Pons (tissue), 1 donor: ENCODE measurements at regions not wholly inside any gene's neighbourhood (a gene's known extent, or its start where the extent isn't known, plus 50 kb on each side); places are given as distances from the start of the nearest gene placed in this dataset.

Source experiments
- DNase-seq: peaks from one replicate; pipeline ENCODE4 v3.0.0-alpha.2; 2016; ENCODE audit warnings: low spot score

GRCh38 chr5:54743581-54743980 is 226.0 kb downstream of the SNX18 start:
- DNase-seq: no peak

DNA sequence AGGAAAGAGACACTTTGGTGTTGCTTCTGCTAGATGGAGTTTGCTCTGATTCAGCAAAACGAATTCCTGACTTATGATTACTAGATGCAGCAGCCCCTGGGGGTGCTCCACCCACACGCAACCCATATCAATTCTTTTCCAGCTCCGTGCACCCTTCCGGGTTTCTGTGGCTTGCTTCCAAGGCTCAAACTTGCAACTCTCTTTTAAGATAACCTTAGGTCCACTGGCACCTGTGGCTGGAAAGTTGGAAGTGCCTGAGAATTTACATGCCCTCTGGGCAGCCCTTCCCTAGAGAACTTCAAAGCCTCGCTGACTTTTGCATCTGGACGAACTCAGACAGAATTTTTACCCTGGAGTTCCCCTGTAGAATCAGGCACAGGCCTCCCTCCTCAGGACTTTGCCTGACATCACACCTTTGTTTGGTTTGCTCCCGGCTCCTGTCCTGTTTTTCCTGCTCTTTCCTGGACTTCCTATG is 224.9 kb downstream of the SNX18 start:
- DNase-seq: no peak

- DNase-seq: peak; percentile 45
Measured at GRCh38 chr5:54741711-54742110, 224.2 kb downstream of the SNX18 start.

- DNase-seq: no peak
Measured at GRCh38 chr5:54740141-54740540, 222.6 kb downstream of the SNX18 start.

GRCh38 chr5:54739371-54739770 is 221.8 kb downstream of the SNX18 start:
- DNase-seq: no peak

DNA sequence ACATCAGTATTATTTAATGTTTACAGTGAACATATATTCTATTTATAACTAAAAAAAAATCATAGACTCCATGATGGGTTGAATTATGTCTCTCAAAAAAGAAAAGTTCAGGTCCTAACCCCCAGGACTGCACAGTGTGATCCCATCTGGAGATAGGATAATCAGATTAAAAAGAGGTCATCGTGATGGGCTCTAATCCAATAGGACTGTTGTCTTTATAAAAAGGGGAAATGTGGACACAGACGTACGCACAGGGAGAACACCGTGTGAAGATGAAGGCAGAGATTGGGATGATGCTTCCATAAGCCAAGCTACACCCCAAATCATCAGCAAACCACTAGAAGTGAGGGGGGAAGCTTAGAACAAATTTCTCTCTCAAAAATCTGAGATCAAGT is 221.4 kb downstream of the SNX18 start:
- DNase-seq: no peak

DNA sequence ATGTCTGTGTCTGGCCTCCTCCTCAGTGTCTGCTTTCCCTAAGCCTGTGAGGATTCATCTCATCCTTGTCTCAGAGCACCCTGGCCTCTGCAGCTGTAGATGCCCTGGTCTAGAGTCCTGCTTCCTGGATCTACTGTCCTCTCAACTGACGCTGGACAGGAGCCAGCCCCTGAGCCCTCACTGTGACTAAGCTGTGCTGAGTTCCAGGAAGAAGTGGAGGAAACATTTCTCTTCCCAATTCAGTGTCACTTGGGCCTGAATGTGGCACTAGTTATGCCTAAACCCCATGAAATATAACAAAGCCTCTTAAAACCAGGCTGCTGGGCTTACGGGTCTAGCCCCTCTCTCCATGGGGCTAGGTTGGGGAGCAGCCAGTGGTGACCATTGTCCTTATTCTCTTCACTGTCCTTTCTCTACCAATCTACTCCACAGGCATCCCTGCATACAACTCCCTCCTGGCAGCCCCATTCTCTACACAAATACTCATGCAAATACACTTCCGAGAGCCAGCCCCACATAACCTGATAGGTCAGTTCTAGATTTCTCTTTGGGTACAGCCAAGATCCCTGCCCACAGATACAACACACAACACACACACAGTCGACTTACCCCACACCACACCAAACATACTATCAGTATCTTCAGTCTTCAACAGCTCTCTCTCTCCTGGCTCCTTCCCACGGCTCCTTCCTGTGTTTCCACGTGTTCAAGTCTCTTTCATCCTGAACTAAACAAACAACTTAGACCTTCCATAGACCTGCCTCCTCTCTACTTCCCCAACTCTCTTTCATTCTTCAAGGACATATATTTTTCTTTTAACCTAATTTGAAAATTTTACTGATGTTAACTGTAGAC is 220.8 kb downstream of the SNX18 start:
- DNase-seq: peak; percentile 45

DNA sequence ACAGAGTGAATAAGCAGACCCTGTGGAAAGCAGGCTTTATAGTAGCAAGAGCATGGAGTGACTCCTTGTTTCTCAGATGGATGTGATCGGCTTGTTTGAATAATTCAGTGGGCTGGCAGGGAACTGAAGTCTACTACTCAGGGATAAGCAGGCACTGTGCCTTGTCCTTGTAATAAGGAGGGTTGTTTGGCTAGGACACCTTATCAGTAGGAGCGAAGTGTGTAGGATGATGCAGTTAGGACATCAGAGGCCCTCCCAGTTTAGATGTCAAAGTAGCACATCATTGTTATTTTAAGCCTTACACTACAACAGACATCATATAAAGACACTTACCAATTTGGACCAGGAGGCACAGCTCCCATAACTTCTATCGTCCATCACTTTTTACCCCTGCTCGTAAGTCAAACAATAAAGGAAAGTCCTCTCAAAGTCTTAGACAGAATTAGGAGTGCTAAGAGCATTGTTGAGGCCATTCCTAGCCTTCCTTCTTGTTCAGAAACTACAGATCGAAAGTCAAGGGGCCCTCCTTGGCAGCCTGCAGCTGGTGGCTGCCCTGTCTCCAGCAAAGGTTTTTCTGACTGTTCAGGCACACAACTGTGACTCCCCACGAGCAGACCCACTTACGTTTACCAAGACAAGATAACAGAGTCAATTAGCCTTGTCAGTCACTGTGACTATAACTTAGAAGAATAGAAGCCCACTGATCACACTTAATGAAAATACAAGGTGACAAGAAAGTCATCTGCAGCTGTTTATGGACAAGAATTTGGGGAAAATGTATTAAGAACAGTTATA is 218.6 kb downstream of the SNX18 start:
- DNase-seq: no peak

GRCh38 chr5:54733101-54733500 is 215.5 kb downstream of the SNX18 start:
- no peak for DNase-seq

- no peak for DNase-seq
Measured at GRCh38 chr5:54732108-54732507, 214.5 kb downstream of the SNX18 start.

- no peak for DNase-seq
Measured at GRCh38 chr5:54728588-54728915, 211.0 kb downstream of the SNX18 start.

- DNase-seq: no peak
Measured at GRCh38 chr5:54727874-54728587, 210.5 kb downstream of the SNX18 start.

- DNase-seq: no peak
Measured at GRCh38 chr5:54725391-54726280, 208.1 kb downstream of the SNX18 start.

- DNase-seq: no peak
Measured at GRCh38 chr5:54722846-54723433, 205.4 kb downstream of the SNX18 start.

- no peak for DNase-seq
Measured at GRCh38 chr5:54721951-54722654, 204.5 kb downstream of the SNX18 start.

DNA sequence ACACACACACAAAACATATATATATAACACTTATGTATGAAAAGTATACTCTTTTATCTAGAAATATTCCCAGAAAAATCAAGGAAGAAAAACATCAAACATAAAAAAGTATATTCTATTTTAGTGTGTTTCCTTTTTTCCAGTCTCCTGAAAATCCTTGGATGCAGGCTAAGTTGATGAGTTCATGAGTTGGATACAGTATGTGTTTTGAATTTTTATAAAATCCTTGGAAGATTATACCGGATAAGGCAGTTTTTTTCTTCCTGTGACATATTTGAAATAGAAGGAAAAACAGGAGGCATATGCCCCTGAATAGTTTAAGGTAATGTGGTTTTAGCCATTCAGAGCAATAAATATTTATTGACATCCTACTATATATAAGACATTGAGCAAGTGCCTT is 203.6 kb downstream of the SNX18 start:
- no peak for DNase-seq

DNA sequence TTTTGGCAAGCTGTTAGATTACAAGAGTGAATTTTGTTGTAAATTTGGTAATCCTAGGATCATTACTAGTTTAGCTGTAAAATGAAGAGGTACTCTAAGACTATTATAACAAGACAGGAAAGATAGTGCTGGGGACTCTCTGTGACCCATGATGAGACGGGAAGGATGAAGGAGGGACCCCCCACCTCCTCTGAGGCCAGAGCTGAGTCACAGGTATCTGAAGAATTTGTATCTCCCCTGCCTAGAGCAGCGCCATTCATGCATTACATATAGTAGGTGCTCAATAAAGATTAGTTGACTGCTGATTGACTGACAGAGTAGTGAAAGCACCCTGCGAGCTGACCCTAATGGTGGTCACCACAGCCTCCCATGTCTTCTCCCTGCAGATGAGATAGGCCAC is 202.8 kb downstream of the SNX18 start:
- DNase-seq: no peak

GRCh38 chr5:54719384-54720283 is 202.1 kb downstream of the SNX18 start:
- DNase-seq: no peak

DNA sequence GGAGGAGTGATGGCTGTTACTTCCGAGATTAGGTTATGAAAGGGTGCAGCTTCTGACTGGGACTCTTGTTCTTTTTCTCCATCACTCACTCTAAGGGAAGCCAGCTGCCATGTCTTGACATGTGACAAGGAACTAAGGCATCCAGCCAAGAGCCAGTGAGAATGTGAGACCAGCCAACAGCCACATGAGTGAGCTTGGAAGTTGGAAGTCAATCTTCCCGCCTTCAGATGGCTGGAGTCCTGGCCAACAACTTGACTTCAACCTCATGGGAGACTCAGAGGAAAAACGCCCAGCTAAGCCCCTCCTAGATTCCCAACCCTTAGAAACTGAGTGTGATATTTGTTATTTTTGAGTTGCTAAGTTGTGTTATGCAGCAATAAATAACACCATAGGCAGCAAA is 201.1 kb downstream of the SNX18 start:
- peak; percentile 56 for DNase-seq

DNA sequence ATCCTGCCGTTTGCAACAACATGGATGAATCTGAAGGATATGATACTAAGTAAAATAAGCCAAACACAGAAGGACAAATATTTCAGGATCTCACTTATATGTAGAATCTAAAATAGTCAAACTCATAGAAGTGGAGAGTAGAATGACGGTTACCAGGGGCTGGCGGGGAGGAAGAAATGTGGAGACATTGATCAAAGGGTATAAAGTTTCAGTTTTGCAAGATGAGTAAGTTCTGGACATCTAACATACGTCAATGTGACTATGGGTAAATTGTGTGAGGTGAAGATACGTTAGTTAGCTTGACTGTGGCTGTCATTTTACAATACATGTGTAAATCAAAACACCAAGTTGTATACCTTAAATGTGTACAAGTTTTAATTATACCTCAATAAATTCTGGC is 200.3 kb downstream of the SNX18 start:
- DNase-seq: no peak
